ENCODE measurements at regions not wholly inside any gene's neighbourhood (a gene's known extent, or its start where the extent isn't known, plus 50 kb on each side); places are given as distances from the start of the nearest gene placed in this dataset.

DNA sequence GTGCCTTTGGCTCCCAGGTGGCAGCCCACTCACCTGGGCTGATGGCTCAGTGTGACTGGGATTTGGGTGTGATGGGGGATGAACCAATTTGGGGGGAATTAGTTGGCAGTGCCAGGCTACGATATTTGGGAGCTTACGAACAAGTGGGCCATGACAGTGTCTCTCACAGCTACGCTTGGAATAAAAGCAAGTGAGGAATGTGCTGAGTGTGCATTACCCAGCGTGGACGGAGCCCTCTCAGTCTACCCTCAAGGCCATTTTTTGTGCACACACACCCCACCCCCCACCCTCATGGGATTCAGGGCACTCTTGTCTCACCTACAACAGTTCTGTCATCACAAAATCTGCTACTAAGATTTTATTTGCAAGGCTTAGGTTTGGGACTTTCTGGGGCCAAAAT lies 329.1 kb downstream of the NDFIP2 start:
- Histone ChIP-seq H3K4me3 (no peak overlapping the region), H3K36me3 (replicated peaks in 1 of 2; ENCODE audit: insufficient read depth in 1 of 2, low read depth in 2 of 2) (no peaks in the 10 kb centered on the region), H3K4me1 (no peaks in the 10 kb centered on the region), H3K9me3 (no peaks in the 10 kb centered on the region), H3K27me3 (no peaks in the 10 kb centered on the region), H3K27ac (no peak overlapping the region)
- intact Hi-C loops (cut with DNase I) = no loop called here
- ATAC-seq = no peak
- no peak for DNase-seq
- WGBS, 2 donors = 78 to 92% methylated on average over 5 of the region's 5 CpGs
- TF ChIP-seq CTCF (IDR thresholded peaks at IDR 0.05) (no peak), POLR2A (IDR thresholded peaks at IDR 0.05) (no peak)

DNA sequence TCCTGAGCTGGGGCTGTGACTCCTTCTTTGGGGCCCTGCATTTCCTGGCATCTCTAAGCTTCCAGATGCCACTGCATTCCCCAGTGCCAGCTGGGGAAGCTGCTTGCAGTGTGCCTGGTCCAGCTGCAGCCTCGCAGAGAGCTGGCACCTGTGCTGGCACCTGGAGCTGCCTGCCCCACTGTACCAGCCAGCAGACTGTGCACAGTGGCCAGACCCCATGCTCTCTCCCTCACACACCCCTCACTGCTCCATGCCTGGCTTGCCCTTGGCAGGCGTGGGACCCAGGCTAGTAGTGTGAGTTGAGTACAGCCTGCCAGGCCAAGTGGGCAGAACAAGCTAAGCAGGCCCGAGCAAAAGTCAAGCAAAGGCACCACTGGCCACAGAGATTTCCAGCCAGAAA lies 327.5 kb downstream of the NDFIP2 start:
- intact Hi-C loops (cut with DNase I) = no loop called here
- H3K27me3 ChIP-seq = no peaks in the 10 kb centered on the region
- no peak overlapping the region for H3K27ac ChIP-seq
- no peak for DNase-seq
- TF ChIP-seq CTCF (IDR thresholded peaks at IDR 0.05) = no peak
- no peak for TF ChIP-seq POLR2A (IDR thresholded peaks at IDR 0.05)
- no peak overlapping the region for H3K4me3 ChIP-seq
- H3K4me1 ChIP-seq = no peaks in the 10 kb centered on the region
- WGBS, 2 donors = 87 to 92% methylated on average over 3 of the region's 3 CpGs
- no peak for ATAC-seq
- H3K36me3 ChIP-seq (replicated peaks in 1 of 2; ENCODE audit: insufficient read depth in 1 of 2, low read depth in 2 of 2) = no peaks in the 10 kb centered on the region
- no peaks in the 10 kb centered on the region for H3K9me3 ChIP-seq

DNA sequence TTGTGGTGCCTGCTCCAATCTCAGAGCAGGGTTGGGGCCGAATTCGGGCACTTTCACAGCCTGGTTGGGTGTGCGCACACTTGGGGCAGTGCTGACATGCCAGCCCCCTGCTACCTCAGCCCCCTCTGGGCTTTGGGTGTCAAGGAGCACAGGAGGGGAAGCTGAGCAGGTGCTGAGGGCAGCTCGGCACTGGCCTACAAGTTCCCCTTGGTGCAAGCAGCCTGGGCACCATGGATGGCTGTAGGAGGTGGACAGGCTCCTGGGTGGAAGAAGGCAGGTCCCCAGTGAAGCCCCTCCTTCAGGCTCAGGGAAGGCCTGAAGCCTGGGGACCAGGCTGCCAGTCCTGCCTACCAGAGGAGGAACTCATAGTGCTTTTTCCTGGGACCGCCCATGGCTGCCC lies 326.6 kb downstream of the NDFIP2 start:
- Histone ChIP-seq H3K4me3 (no peak overlapping the region), H3K9me3 (no peaks in the 10 kb centered on the region), H3K36me3 (replicated peaks in 1 of 2; ENCODE audit: insufficient read depth in 1 of 2, low read depth in 2 of 2) (no peaks in the 10 kb centered on the region), H3K4me1 (no peaks in the 10 kb centered on the region), H3K27me3 (no peaks in the 10 kb centered on the region), H3K27ac (no peak overlapping the region)
- 76 to 100% methylated on average over 1 to 5 of the region's 5 CpGs for WGBS, 2 donors
- ATAC-seq (no peak), DNase-seq (no peak)
- intact Hi-C loops (cut with DNase I) = no loop called here
- no peak for TF ChIP-seq CTCF (IDR thresholded peaks at IDR 0.05)
- no peak for TF ChIP-seq POLR2A (IDR thresholded peaks at IDR 0.05)

DNA sequence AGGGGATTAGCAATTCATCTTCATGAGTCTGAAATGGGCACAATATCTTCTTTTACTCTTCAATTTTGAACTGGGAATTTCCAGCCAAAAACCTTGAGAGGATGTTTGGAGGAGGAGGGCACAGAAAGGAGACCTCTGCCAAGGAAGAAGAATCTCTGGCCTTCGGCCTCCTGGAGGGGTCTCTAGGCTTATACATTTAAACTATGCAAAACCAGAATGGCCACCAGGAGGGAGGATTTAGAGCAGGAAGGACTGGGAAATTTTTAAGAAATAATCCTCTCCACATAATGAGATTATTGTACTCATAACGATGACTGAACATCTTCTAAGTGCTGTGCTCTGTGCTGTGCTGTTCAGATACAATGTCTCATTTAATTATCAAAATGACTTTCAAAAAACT lies 325.9 kb downstream of the NDFIP2 start:
- Histone ChIP-seq H3K4me1 (no peaks in the 10 kb centered on the region), H3K4me3 (no peak overlapping the region), H3K27ac (no peak overlapping the region), H3K9me3 (no peaks in the 10 kb centered on the region), H3K27me3 (no peaks in the 10 kb centered on the region), H3K36me3 (replicated peaks in 1 of 2; ENCODE audit: insufficient read depth in 1 of 2, low read depth in 2 of 2) (no peaks in the 10 kb centered on the region)
- 91 to 95% methylated on average over 2 of the region's 2 CpGs for WGBS, 2 donors
- intact Hi-C loops (cut with DNase I) = no loop called here
- DNase-seq (no peak), ATAC-seq (no peak)
- no peak for TF ChIP-seq CTCF (IDR thresholded peaks at IDR 0.05)
- TF ChIP-seq POLR2A (IDR thresholded peaks at IDR 0.05) = no peak

DNA sequence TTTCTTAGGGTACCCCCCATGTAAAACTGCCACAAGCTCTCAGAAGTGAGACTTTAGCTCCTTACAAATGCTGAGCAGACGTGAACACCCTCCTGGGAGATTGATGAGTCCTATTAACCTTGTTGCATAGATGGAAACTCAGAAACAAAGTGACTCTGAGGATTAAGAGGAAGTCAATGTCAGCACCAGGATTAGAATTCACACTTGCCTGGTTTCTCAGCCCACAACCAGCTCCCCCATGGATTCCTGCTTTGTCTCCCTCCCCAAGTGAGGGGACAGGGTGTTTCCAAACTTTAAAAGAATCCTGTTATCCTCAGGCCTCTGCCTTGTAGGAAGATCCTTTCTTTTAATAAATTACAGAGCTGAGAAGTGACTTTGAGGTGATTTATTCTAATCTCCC lies 324.4 kb downstream of the NDFIP2 start:
- DNase-seq = no peak
- no peaks in the 10 kb centered on the region for H3K4me1 ChIP-seq
- H3K9me3 ChIP-seq = no peaks in the 10 kb centered on the region
- H3K27me3 ChIP-seq = no peaks in the 10 kb centered on the region
- no peak overlapping the region for H3K27ac ChIP-seq
- 62 to 81% methylated on average over 1 of the region's 1 CpG for WGBS, 2 donors
- ATAC-seq = no peak
- H3K4me3 ChIP-seq = no peak overlapping the region
- H3K36me3 ChIP-seq (replicated peaks in 1 of 2; ENCODE audit: insufficient read depth in 1 of 2, low read depth in 2 of 2) = no peaks in the 10 kb centered on the region
- TF ChIP-seq POLR2A (IDR thresholded peaks at IDR 0.05) = no peak
- no peak for TF ChIP-seq CTCF (IDR thresholded peaks at IDR 0.05)
- intact Hi-C loops (cut with DNase I) = no loop called here
